ENCODE measurements at regions not wholly inside any gene's neighbourhood (a gene's known extent, or its start where the extent isn't known, plus 50 kb on each side); places are given as distances from the start of the nearest gene placed in this dataset.

DNA sequence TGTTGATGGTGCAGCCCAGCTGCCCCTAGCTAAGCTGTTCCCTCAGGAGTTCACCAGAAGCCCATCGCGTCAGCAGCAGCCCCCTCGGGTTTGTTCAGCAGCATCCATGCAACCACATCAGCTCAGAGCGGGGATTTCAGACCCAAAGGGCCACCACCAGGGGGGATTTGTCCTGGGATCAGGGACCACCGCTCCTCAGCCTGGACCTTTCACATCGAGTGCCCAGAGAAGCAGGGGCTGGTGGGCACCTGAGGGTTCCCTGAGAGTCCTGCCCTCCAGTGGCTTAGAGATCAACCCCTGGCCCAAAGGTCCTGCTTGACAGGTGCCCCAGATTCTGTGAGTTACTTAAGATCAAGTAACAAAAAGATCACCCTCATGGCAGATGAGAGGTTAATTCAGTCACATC lies 65.9 kb upstream of the C14orf180 start:
- H3K27ac Mint-ChIP-seq: no peak overlapping the region

DNA sequence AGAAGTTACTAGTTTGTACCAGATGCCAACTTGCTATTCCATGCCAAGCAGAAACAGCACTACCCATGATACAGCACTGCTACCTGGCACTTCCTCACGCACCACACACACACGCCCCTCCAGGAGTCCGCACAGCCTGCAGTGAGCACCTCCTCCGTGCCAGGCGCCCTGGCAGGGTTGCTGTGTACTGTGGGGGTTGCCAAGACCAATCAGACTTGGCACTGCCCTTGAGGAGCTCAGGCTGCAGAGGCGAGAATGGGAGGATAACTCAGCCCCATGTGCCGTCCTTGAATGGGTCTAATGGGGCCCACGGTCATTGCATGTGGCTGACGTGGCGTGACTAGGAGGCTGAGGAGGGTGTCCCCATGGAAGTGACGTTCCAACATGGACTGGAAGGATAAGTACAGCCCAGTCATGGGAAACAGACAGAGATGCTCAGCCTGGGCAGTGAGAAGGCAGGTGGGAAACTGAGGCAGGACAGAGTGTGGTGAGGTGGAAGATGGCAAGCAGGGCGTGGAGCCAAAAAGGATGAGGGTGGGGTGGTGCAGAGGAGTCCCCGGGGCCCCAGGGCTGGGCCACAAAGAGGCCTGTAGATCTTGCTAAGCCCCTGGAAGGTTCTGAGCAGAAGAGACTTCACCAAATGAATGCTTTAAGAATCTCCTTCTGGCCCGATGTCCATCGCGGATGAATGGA lies 65.3 kb upstream of the C14orf180 start:
- no peaks in the 10 kb centered on the region for H3K36me3 Mint-ChIP-seq (ENCODE audit: low read depth)
- no peak overlapping the region for H3K27ac Mint-ChIP-seq
- TF ChIP-seq, protein P1, sequence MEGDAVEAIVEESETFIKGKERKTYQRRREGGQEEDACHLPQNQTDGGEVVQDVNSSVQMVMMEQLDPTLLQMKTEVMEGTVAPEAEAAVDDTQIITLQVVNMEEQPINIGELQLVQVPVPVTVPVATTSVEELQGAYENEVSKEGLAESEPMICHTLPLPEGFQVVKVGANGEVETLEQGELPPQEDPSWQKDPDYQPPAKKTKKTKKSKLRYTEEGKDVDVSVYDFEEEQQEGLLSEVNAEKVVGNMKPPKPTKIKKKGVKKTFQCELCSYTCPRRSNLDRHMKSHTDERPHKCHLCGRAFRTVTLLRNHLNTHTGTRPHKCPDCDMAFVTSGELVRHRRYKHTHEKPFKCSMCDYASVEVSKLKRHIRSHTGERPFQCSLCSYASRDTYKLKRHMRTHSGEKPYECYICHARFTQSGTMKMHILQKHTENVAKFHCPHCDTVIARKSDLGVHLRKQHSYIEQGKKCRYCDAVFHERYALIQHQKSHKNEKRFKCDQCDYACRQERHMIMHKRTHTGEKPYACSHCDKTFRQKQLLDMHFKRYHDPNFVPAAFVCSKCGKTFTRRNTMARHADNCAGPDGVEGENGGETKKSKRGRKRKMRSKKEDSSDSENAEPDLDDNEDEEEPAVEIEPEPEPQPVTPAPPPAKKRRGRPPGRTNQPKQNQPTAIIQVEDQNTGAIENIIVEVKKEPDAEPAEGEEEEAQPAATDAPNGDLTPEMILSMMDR (IDR thresholded peaks at IDR 0.05): no peak
- DNase-seq: no peak
- H3K27me3 Mint-ChIP-seq (ENCODE audit: low read depth, poor library complexity): peaks cover 35% of the 10 kb centered on the region
- no peak overlapping the region for H3K4me3 Mint-ChIP-seq
- peaks cover 28% of the 10 kb centered on the region for H3K9me3 Mint-ChIP-seq
- H3K4me1 Mint-ChIP-seq: no peaks in the 10 kb centered on the region

More for the DNA sequence above, 65.9 kb upstream of the C14orf180 start:
- TF ChIP-seq, protein P1 (IDR thresholded peaks at IDR 0.05): no peak
- Mint-ChIP-seq H3K9me3 (peaks cover 28% of the 10 kb centered on the region), H3K4me1 (no peaks in the 10 kb centered on the region), H3K4me3 (no peak overlapping the region), H3K36me3 (ENCODE audit: low read depth) (no peaks in the 10 kb centered on the region), H3K27me3 (ENCODE audit: low read depth, poor library complexity) (peaks cover 31% of the 10 kb centered on the region)
- DNase-seq: no peak

DNA sequence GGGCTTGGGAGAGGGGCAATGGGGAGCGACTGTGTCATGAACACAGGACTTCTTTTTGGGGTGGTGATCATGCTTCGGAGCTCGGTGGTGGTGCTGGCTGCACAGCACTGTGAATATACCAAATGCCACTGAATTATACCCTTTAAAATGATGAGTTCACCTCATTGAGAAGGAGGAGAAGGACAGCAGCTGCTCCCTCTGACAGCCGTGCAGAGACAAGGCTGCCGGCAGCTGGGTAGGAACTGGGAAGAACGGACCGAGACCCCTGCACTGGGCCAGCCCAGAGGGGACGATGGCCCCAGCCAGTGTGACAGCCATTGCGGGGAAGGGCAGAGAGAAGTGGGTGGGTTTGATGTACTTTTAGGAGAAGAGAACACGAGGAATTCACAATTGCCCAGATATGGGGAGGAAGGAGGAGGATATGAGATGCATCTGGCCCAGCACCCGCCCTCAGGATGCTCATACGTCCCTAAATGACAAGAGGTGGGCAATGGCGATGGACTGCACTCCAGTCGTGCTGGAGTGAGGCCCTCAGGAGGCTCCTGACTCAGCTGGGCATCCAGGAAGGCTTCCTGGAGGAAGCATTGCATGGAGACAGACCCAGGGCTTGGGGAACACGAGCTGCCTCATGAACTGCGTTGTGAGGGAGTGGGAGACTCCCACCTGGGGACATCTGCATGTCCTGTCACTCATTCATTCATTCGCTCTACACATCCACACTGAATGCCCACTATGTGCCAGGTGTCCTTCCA lies 64.3 kb upstream of the C14orf180 start:
- Mint-ChIP-seq H3K4me3 (no peak overlapping the region), H3K27ac (no peak overlapping the region)
- TF ChIP-seq, protein P1 (IDR thresholded peaks at IDR 0.05): no peak

DNA sequence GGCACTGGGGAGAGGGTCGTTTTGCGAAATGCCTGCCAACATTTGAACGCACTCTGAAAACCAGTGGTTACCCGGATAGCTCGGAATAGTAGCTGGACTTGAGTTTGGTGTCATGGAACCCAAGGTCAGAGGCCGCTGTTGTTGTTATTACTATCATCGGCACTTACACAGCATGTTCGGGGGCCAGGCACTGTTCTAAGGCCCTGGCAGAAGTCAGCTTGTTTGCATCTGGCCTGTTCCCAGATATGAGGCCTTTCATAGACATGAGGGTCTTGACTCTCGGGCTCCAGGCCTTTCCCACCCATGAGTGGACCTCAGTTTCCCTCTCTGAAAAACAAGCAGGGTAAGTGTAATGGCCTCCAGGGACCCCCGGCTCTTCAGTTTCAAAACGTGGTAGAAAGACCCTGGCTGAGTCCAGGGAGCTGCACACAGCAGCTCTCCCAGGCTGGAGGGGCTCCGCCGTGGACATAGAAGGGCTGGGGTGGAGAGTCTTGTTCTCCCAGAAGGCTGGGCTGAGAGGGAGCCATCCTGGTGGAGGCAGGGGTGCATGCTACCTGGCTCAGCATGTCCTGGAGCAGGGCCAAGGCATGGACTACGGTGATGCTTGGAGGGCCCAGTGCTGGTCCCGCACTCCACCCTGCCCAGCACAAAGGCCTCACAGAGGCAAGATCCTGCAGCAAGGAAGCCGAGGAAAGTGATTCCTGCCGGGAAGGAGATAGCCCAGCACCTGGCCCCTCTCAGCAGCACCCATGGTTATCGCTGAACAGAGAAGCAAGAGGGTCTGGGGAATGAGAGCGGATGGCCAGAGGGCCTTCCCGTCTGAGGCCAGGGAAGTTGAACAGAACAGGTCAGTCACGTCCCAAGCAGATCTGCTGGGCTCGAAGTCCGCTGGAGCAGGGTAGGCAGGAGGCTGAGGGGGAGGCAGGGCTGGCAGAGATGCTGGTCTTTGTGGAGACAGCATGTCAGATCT lies 63.5 kb upstream of the C14orf180 start:
- Mint-ChIP-seq H3K27me3 (ENCODE audit: low read depth, poor library complexity) (peaks cover 39% of the 10 kb centered on the region), H3K4me1 (no peaks in the 10 kb centered on the region)
- DNase-seq: no peak

More for the DNA sequence above, 64.3 kb upstream of the C14orf180 start:
- no peak for DNase-seq
- no peaks in the 10 kb centered on the region for H3K36me3 Mint-ChIP-seq (ENCODE audit: low read depth)
- peaks cover 35% of the 10 kb centered on the region for H3K27me3 Mint-ChIP-seq (ENCODE audit: low read depth, poor library complexity)
- H3K4me1 Mint-ChIP-seq: no peaks in the 10 kb centered on the region
- H3K9me3 Mint-ChIP-seq: peaks cover 28% of the 10 kb centered on the region

DNA sequence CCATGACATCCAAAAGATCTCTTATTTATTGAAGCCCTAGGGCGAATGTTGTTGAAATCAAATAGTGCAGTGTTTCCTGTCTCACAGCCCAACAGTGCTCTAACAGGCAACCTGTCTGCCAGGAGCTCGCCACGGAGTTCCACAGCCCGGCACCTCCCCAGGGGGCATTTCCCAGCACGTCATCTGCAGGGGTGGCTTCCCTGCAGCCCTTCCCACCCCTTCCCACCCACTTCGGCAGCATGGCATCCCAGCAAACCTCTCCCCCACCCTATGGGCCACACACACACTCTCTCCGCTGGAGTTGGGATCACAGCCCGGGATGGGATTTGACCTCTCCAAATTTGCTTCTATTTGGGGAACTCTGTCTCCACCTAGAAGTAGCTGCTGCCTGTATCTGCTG lies 62.7 kb upstream of the C14orf180 start:
- Mint-ChIP-seq H3K36me3 (ENCODE audit: low read depth) (no peaks in the 10 kb centered on the region), H3K27ac (no peak overlapping the region), H3K9me3 (peaks cover 28% of the 10 kb centered on the region), H3K27me3 (ENCODE audit: low read depth, poor library complexity) (peaks cover 39% of the 10 kb centered on the region), H3K4me1 (no peaks in the 10 kb centered on the region), H3K4me3 (no peak overlapping the region)
- TF ChIP-seq, protein P1 (IDR thresholded peaks at IDR 0.05): no peak
- no peak for DNase-seq

More for the DNA sequence above, 63.5 kb upstream of the C14orf180 start:
- no peaks in the 10 kb centered on the region for H3K36me3 Mint-ChIP-seq (ENCODE audit: low read depth)
- no peak overlapping the region for H3K4me3 Mint-ChIP-seq
- TF ChIP-seq, protein P1 (IDR thresholded peaks at IDR 0.05): no peak
- no peak overlapping the region for H3K27ac Mint-ChIP-seq
- H3K9me3 Mint-ChIP-seq: peaks cover 28% of the 10 kb centered on the region
